ENCODE measurements at regions not wholly inside any gene's neighbourhood (a gene's known extent, or its start where the extent isn't known, plus 50 kb on each side); places are given as distances from the start of the nearest gene placed in this dataset.
A peak's percentile ranks its signal among the peaks of the same experiment; 100 is the strongest.

DNA sequence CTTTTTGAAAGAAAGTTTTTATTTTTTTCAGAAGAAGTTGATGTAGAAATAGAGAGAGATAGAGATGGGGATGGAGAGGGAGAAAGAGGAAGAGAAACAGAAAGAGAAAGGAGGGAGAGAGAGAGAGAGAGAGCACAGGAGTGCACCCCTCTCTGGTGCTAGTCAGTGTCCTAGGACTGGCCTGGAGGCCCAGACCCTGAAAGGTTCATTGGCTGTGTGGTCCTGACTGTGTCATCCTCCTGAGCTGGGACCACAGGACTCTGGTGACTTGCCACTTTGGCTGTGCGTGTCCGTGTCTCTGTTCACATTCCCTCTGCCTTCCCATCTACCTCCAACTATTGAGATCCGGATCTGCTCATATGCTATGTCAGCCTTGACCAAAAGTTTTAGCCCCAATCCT lies 62.1 kb upstream of the SHH start:
- TF ChIP-seq, protein P1, sequence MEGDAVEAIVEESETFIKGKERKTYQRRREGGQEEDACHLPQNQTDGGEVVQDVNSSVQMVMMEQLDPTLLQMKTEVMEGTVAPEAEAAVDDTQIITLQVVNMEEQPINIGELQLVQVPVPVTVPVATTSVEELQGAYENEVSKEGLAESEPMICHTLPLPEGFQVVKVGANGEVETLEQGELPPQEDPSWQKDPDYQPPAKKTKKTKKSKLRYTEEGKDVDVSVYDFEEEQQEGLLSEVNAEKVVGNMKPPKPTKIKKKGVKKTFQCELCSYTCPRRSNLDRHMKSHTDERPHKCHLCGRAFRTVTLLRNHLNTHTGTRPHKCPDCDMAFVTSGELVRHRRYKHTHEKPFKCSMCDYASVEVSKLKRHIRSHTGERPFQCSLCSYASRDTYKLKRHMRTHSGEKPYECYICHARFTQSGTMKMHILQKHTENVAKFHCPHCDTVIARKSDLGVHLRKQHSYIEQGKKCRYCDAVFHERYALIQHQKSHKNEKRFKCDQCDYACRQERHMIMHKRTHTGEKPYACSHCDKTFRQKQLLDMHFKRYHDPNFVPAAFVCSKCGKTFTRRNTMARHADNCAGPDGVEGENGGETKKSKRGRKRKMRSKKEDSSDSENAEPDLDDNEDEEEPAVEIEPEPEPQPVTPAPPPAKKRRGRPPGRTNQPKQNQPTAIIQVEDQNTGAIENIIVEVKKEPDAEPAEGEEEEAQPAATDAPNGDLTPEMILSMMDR (IDR thresholded peaks at IDR 0.05), result no peak
- TF ChIP-seq EP300 (IDR thresholded peaks at IDR 0.05) (no peak), POLR2AphosphoS5 (IDR thresholded peaks at IDR 0.05) (no peak), POLR2A (IDR thresholded peaks at IDR 0.05) (no peak)
- Histone ChIP-seq H3K4me1 (no peaks in the 10 kb centered on the region), H3K4me3 (no peak overlapping the region), H3K27me3 (peaks cover 12% of the 10 kb centered on the region), H3K36me3 (no peaks in the 10 kb centered on the region), H3K9me3 (no peaks in the 10 kb centered on the region), H3K27ac (no peak overlapping the region)
- WGBS, result 91% methylated on average over 3 of the region's 3 CpGs
- DNase-seq (ENCODE audit: low spot score in 2 of 2), result peak in 1 of 2 donors; percentile 12

DNA sequence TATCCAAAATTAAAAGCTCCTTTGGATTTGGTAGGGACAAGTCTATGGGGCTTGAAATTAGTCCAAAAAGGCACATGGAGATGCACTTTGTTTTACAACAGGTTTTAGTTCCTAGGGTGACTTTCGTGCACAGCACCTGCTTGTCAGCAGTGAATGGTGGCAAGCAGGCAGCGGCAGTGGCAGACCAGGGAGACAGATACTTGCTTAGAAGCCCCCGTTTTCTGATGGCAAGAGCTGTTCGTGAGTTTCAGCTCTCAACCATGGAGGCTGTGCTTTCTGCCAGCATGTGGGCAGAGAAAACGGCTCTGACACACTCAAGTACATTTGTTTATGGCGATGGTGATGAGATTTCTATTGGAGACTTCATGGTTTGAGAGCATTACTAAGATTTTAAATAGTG lies 61.7 kb upstream of the SHH start:
- peak in 1 of 2 donors; percentile 50 for DNase-seq (ENCODE audit: low spot score in 2 of 2)
- H3K36me3 ChIP-seq, result no peaks in the 10 kb centered on the region
- TF ChIP-seq, protein P1 (IDR thresholded peaks at IDR 0.05), result no peak
- no peak for TF ChIP-seq POLR2A (IDR thresholded peaks at IDR 0.05)
- TF ChIP-seq EP300 (IDR thresholded peaks at IDR 0.05), result no peak
- TF ChIP-seq POLR2AphosphoS5 (IDR thresholded peaks at IDR 0.05), result no peak
- WGBS, result 74% methylated on average over 6 of the region's 6 CpGs
- H3K27ac ChIP-seq, result no peak overlapping the region
- H3K4me1 ChIP-seq, result no peaks in the 10 kb centered on the region
- peaks cover 12% of the 10 kb centered on the region for H3K27me3 ChIP-seq
- no peaks in the 10 kb centered on the region for H3K9me3 ChIP-seq
- H3K4me3 ChIP-seq, result no peak overlapping the region

DNA sequence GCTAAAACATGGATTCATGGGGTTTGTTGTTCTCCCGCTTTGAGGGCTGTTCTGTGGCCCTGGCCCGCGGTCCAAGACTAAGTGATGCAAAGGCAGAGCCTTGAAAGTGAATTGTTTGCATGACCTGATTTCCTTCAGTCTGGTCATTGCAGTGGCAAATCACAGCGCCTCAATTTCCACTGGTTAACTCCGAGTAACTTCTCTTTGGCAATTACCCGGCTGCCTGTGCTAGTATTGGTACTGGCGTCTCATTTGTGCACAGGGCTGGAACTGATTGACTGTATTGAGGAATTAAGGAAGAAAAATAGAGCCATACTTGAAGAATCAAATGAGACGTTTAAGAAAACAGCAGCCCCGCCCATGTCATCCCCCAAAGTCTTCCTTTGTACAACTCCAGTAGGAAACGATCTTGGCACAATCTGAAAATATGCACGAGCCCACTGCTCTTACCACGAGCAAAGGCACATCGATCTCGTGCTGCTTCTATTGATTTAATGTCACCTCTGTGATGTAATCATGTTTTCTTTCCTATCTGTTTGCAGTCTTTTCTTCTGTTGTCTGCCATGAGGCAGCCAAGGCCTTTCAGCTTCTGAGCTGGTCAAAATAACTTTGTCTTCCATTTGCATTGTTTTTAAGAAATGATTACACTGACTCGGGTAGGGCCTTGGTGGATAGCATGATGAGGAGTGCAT lies 60.6 kb upstream of the SHH start:
- WGBS, result 78% methylated on average over 15 of the region's 15 CpGs
- TF ChIP-seq POLR2AphosphoS5 (IDR thresholded peaks at IDR 0.05) (no peak), EP300 (IDR thresholded peaks at IDR 0.05) (no peak), POLR2A (IDR thresholded peaks at IDR 0.05) (no peak)
- TF ChIP-seq, protein P1 (IDR thresholded peaks at IDR 0.05), result no peak
- H3K27me3 ChIP-seq, result peaks cover 12% of the 10 kb centered on the region
- no peaks in the 10 kb centered on the region for H3K36me3 ChIP-seq
- DNase-seq (ENCODE audit: low spot score in 2 of 2), result peak in 1 of 2 donors; percentile 40
- H3K27ac ChIP-seq, result no peak overlapping the region
- H3K9me3 ChIP-seq, result no peaks in the 10 kb centered on the region
- no peaks in the 10 kb centered on the region for H3K4me1 ChIP-seq
- no peak overlapping the region for H3K4me3 ChIP-seq

DNA sequence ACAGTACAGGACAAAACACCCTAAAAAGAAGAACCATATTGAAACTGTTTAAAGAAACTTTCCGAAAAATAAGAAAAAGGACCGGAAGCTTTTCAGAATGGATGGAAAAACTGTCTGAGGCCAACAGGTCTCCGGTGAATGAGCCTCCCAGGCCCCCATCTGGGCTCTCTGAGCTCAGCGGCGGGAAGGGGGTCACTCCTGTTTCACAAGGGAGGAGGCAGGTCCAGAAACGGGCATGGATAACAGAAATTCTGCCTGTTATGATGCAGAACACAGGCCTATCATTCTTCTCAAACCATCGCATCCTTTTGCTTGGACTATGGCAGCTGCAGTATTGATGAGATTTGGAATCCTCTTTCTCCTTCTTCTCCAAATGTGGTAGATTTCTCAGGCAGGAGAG lies 58.9 kb upstream of the SHH start:
- TF ChIP-seq POLR2A (IDR thresholded peaks at IDR 0.05), result no peak
- no peak for DNase-seq (ENCODE audit: low spot score in 2 of 2)
- no peaks in the 10 kb centered on the region for H3K36me3 ChIP-seq
- H3K27me3 ChIP-seq, result peaks cover 15% of the 10 kb centered on the region
- no peak overlapping the region for H3K27ac ChIP-seq
- no peaks in the 10 kb centered on the region for H3K4me1 ChIP-seq
- H3K4me3 ChIP-seq, result no peak overlapping the region
- 89% methylated on average over 7 of the region's 7 CpGs for WGBS
- H3K9me3 ChIP-seq, result no peaks in the 10 kb centered on the region

DNA sequence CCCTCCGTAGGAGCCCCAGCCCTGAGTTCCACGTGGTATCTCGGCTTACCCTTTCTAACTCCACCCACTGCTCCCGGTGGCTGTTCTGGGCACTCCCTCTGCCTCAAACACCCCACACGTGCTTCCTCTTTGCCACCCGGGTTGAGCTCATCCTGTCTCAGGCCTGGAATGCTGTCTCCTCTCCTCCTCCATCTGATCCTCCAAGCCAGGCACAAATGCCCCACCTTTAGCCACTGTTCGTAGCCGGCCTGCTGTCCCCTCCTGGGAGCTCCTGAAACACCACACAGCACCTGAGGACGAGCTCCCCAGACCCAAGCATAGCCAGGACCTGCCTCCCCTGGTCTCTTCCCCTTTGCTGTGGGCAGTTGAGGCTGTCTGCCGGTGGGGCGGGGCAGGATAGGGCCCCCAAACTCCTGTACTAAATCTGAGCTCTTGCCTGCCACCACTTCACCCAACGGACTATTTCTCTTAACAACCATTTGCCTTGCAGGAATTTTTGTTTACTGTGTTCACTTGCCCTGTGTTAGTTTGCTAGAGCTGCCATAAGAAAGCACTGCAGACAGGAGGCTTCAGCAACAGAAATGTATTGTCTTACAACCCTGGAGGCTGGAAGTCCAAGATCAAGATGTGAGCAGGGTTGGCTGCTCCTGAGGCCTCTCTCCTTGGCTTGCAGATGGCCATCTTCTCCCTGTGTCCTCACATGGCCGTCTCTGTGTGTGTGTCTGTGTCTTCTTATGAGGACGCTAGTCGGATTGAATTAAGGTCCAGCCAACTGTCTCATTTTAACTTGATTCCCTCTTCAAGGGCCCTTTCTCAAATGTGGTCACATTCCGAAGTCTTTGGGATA lies 58.3 kb upstream of the SHH start:
- Histone ChIP-seq H3K4me3 (no peak overlapping the region), H3K4me1 (no peaks in the 10 kb centered on the region), H3K27ac (no peak overlapping the region), H3K9me3 (no peaks in the 10 kb centered on the region), H3K36me3 (no peaks in the 10 kb centered on the region), H3K27me3 (peaks cover 21% of the 10 kb centered on the region)
- WGBS, result 72% methylated on average over 16 of the region's 16 CpGs
- peak; percentile 30 to 61 for DNase-seq (ENCODE audit: low spot score in 2 of 2)
- TF ChIP-seq, protein P1 (IDR thresholded peaks at IDR 0.05), result no peak
- no peak for TF ChIP-seq POLR2AphosphoS5 (IDR thresholded peaks at IDR 0.05)

Measured in suprapubic skin (tissue), 4 donors.